SH-SY5Y (cell line): ENCODE measurements at regions not wholly inside any gene's neighbourhood (a gene's known extent, or its start where the extent isn't known, plus 50 kb on each side); places are given as distances from the start of the nearest gene placed in this dataset.

Experiments used
- GATA2 ChIP-seq: IDR thresholded peaks from 2 replicates; pipeline ENCODE4 v1.6.1; 2011; ENCODE audit warnings: mild to moderate bottlenecking, low read depth, low read length
- GATA3 ChIP-seq: IDR thresholded peaks from 2 replicates; pipeline ENCODE4 v1.6.1; 2011; ENCODE audit warnings: low read depth, mild to moderate bottlenecking, low read length, moderate library complexity

DNA sequence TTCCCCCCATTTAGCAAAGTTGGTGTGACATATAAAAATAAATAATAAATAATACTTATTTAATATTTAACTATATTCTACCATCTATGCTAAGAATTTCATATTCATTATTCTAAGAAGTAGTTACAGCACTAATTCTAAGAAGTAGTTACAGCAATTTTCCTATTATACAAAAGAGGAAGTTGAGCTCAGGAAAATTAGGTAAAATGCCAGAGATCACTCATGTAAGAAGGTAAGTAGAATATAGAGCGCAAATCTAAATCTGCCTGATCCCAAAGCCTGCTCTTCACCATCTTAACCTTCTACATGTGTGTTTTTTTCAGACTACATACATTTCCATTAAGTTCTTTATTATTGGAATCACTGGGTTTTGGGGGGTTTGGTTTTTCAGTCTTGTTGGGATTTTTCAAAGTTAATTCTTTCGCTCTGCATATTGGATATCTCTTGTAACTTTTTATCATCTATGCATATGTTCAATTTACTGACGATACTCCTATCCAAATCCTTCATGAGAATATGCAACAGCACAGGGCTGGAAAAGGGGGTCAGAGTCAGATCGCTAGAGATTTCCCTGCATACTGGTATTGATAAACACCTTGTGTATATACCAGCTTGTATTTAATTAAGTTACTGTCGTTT, 852.1 kb downstream of the MAT2B start:
- TF ChIP-seq GATA3 (no peak), GATA2 (no peak)
